HCT116 (cell line): ENCODE measurements at regions not wholly inside any gene's neighbourhood (a gene's known extent, or its start where the extent isn't known, plus 50 kb on each side); places are given as distances from the start of the nearest gene placed in this dataset.

Experiments used
- ATAC-seq: fragments of 200-7000 bp; cut with Tn5 transposase; 2 replicates; pipeline ENCODE4 v1.9.1; 2020; ENCODE audit warnings: mild to moderate bottlenecking, moderate library complexity
- BruUV-seq: library from RNA; stranded (reverse); fragments of 400-500 nt; replicated peaks from 2 replicates; lab custom pipeline; 2021; lab: Mats Ljungman, UMichigan
- CTCF ChIA-PET: fragments of 300-600 bp; sonication (Branson Sonifier 250); formaldehyde crosslinking; loops from one replicate; lab custom pipeline; 2021; ENCODE audit warnings: antibody characterized with exemption; lab: Charles Lee
- POLR2A ChIA-PET: fragments of 300-600, 350-600 bp; sonication (Branson Sonifier 250); formaldehyde crosslinking; loops from one replicate; lab custom pipeline; 2021; ENCODE audit warnings: antibody characterized with exemption; lab: Charles Lee
- RAD21 ChIA-PET, 2 experiments: fragments of 300-600 bp; sonication (Branson Sonifier 250); formaldehyde crosslinking; loops; one replicate each; lab custom pipeline; 2023; ENCODE audit warnings: low total read pairs in 2 of 2; ENCODE audit not compliant: uncharacterized antibody in 2 of 2, unreplicated experiment in 2 of 2, low non-redundant PET in 1 of 2; lab: Charles Lee
- DNase-seq: peaks from one replicate; pipeline ENCODE4 v3.0.0-alpha.2; 2010; ENCODE audit warnings: low read depth, low spot score
- H2AFZ ChIP-seq: fragments of 200-600 bp; shearing (Covaris generic), sonication (generic); 2 replicates; pipeline ENCODE4 v1.6.1; 2017; ENCODE audit warnings: low read depth, mixed run types, mixed read lengths, antibody characterized with exemption, low read length; ENCODE audit not compliant: poor library complexity, severe bottlenecking
- H3K27ac ChIP-seq: 2 replicates; pipeline ENCODE4 v1.5.1; 2012; ENCODE audit warnings: low read depth, low read length
- H3K27me3 ChIP-seq: fragments of 200-600 bp; sonication (generic); 2 replicates; pipeline ENCODE4 v1.6.1; 2016; ENCODE audit warnings: mixed run types, low read length, mixed read lengths; ENCODE audit not compliant: insufficient read depth
- H3K36me3 ChIP-seq, 2 experiments: fragments of 200-500 bp in 1 of 2; fragments of 200-600 bp in 1 of 2; sonication (Bioruptor generic) in 1 of 2; sonication (generic) in 1 of 2; 2 replicates each; pipeline versions ENCODE4 v1.5.1 to v1.6.1; 2014 to 2016; ENCODE audit warnings: low read length in 2 of 2, inconsistent platforms in 1 of 2, mixed read lengths in 1 of 2, mixed run types in 1 of 2; ENCODE audit not compliant: insufficient read depth in 2 of 2, control insufficient read depth in 1 of 2
- H3K4me1 ChIP-seq, 2 experiments: fragments of 200-600 bp in 1 of 2; sonication (generic) in 1 of 2; 2 replicates each; pipeline versions ENCODE4 v1.5.1 to v1.6.1; 2012 to 2017; ENCODE audit warnings: low read length in 2 of 2, inconsistent platforms in 1 of 2, mild to moderate bottlenecking in 1 of 2, mixed read lengths in 1 of 2, mixed run types in 1 of 2, moderate library complexity in 1 of 2; ENCODE audit not compliant: insufficient read depth in 2 of 2, control insufficient read depth in 1 of 2
- H3K4me2 ChIP-seq: fragments of 200-600 bp; sonication (generic); 2 replicates; pipeline ENCODE4 v1.6.1; 2017; ENCODE audit warnings: mixed run types, low read length, mixed read lengths
- H3K4me3 ChIP-seq, 2 experiments: fragments of 200-600 bp in 1 of 2; sonication (generic) in 1 of 2; replicated peaks in 1 of 2; 2 replicates each; pipeline ENCODE4 v1.5.1; 2011 to 2016; ENCODE audit warnings: low read length in 2 of 2, control low read depth in 1 of 2, low read depth in 1 of 2, mild to moderate bottlenecking in 1 of 2, mixed read lengths in 1 of 2, mixed run types in 1 of 2
- H3K79me2 ChIP-seq: fragments of 200-600 bp; sonication (generic); 2 replicates; pipeline ENCODE4 v1.6.1; 2017; ENCODE audit warnings: mild to moderate bottlenecking, mixed run types, low read length, moderate library complexity, mixed read lengths; ENCODE audit not compliant: insufficient read depth
- H3K9ac ChIP-seq: fragments of 200-600 bp; sonication (generic); 2 replicates; pipeline ENCODE4 v1.6.1; 2016; ENCODE audit warnings: low read length, mixed read lengths
- H3K9me2 ChIP-seq: fragments of 200-600 bp; sonication (generic), shearing (Covaris generic); 2 replicates; pipeline ENCODE4 v1.6.1; 2017; ENCODE audit warnings: mixed run types, mild to moderate bottlenecking, moderate library complexity; ENCODE audit not compliant: insufficient read depth
- H3K9me3 ChIP-seq, 2 experiments: fragments of 200-500 bp in 1 of 2; fragments of 200-600 bp in 1 of 2; sonication (Bioruptor generic) in 1 of 2; sonication (generic) in 1 of 2; 2 replicates each; pipeline ENCODE4 v1.6.1; 2014 to 2017; ENCODE audit warnings: low read length in 2 of 2, mixed read lengths in 2 of 2, inconsistent platforms in 1 of 2, low read depth in 1 of 2, mild to moderate bottlenecking in 1 of 2, mixed run types in 1 of 2, moderate library complexity in 1 of 2; ENCODE audit not compliant: control insufficient read depth in 1 of 2, insufficient read depth in 1 of 2
- H4K20me1 ChIP-seq: fragments of 200-600 bp; sonication (generic), shearing (Covaris generic); 2 replicates; pipeline ENCODE4 v1.6.1; 2017; ENCODE audit warnings: mixed run types, mild to moderate bottlenecking, moderate library complexity; ENCODE audit not compliant: insufficient read depth
- CBX3 ChIP-seq: IDR thresholded peaks from 2 replicates; pipeline ENCODE4 v1.6.1; 2012; ENCODE audit warnings: low read depth
- CEBPB ChIP-seq: IDR thresholded peaks from 2 replicates; pipeline ENCODE4 v1.6.1; 2012; ENCODE audit warnings: low read depth
- ELF1 ChIP-seq: IDR thresholded peaks from 2 replicates; pipeline ENCODE4 v1.6.1; 2012; ENCODE audit warnings: low read depth, borderline replicate concordance
- EZH2phosphoT487 ChIP-seq: fragments of 200-600 bp; IDR thresholded peaks from 2 replicates; pipeline ENCODE4 v1.6.1; 2018; ENCODE audit warnings: antibody characterized with exemption, borderline replicate concordance
- JUND ChIP-seq: IDR thresholded peaks from 2 replicates; pipeline ENCODE4 v1.6.1; 2012
- MAX ChIP-seq: IDR thresholded peaks from 2 replicates; pipeline ENCODE4 v1.6.1; 2012
- POLR2A ChIP-seq: IDR thresholded peaks from 2 replicates; pipeline ENCODE4 v1.7.0; 2011; ENCODE audit warnings: borderline replicate concordance; ENCODE audit not compliant: insufficient read depth, insufficient read length; ENCODE audit errors: extremely low read depth
- RAD21 ChIP-seq: IDR thresholded peaks from 2 replicates; pipeline ENCODE4 v1.6.1; 2012; ENCODE audit warnings: low read depth, mild to moderate bottlenecking
- SIN3A ChIP-seq: IDR thresholded peaks from 2 replicates; pipeline ENCODE4 v1.6.1; 2012; ENCODE audit warnings: low read depth
- SP1 ChIP-seq: IDR thresholded peaks from 2 replicates; pipeline ENCODE4 v1.6.1; 2012; ENCODE audit warnings: low read depth
- SRF ChIP-seq: IDR thresholded peaks from 2 replicates; pipeline ENCODE4 v1.6.1; 2012; ENCODE audit warnings: low read depth
- TCF7L2 ChIP-seq: IDR thresholded peaks from 2 replicates; pipeline ENCODE4 v1.7.0; 2011; ENCODE audit warnings: borderline replicate concordance, inconsistent platforms; ENCODE audit not compliant: insufficient read depth, insufficient read length; ENCODE audit errors: extremely low read depth
- YY1 ChIP-seq: IDR thresholded peaks from 2 replicates; pipeline ENCODE4 v1.6.1; 2011; ENCODE audit warnings: low read length, low read depth, moderate library complexity, mild to moderate bottlenecking; ENCODE audit not compliant: insufficient replicate concordance; ENCODE audit errors: extremely low read depth
- ZFX ChIP-seq: fragments of 450-650 bp; IDR thresholded peaks from 2 replicates; pipeline ENCODE4 v1.6.1; 2017
- ZNF274 ChIP-seq: fragments of 200-500 bp; sonication (Bioruptor generic); IDR thresholded peaks from 2 replicates; pipeline ENCODE4 v1.6.1; 2014; ENCODE audit warnings: mild to moderate bottlenecking, low read depth, low read length, inconsistent platforms
- intact Hi-C: fragments of 100-400 bp; cut with micrococcal nuclease; formaldehyde crosslinking; loops from 2 replicates; pipeline ENCODE4 v1.10.0; 2022
- TF ChIP-seq, protein P1 (sequence below): IDR thresholded peaks from 2 replicates; pipeline ENCODE4 v1.6.1; 2011; ENCODE audit warnings: mild to moderate bottlenecking, low read length, moderate library complexity; ENCODE audit not compliant: insufficient replicate concordance; ENCODE audit errors: extremely low read depth

DNA sequence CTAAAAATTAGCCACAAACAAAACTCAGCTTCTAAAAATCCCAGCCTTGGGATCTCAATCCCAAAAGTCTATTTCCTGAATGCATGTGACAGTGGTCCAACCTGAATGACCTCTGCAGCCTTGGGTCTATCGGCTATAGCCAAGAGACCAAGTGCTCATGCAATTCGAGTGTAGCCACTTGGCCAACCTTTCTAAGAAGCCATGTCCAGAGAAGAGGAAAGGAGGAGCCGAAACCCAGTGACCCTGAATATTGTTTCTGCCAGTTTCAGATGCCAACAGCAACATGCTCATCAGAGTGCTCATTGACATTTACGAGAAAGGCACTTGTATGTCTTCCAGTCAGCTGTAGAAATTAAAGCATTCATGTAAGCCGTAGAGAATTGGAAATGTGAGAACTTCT is 1231.9 kb downstream of the NLGN4Y start:
- ChIA-PET RAD21 (no interaction called here), POLR2A (no interaction called here), CTCF (no interaction called here)
- ATAC-seq (no peak), DNase-seq (no peak)
- intact Hi-C loops, result no loop called here
- Histone ChIP-seq H3K27me3 (no peaks in the 10 kb centered on the region), H3K4me1 (no peaks in the 10 kb centered on the region), H3K4me2 (no peak overlapping the region), H4K20me1 (no peaks in the 10 kb centered on the region), H2AFZ (no peak overlapping the region), H3K9me3 (no peaks in the 10 kb centered on the region), H3K36me3 (no peaks in the 10 kb centered on the region), H3K9ac (no peak overlapping the region), H3K9me2 (no peaks in the 10 kb centered on the region), H3K79me2 (no peaks in the 10 kb centered on the region), H3K4me3 (no peak overlapping the region), H3K27ac (no peak overlapping the region)
- BruUV-seq, result no TSS peak
- TF ChIP-seq YY1 (no peak), SP1 (no peak), JUND (no peak), SRF (no peak), ELF1 (no peak), RAD21 (no peak), CEBPB (no peak), POLR2A (no peak), TCF7L2 (no peak), ZFX (no peak), EZH2phosphoT487 (no peak), SIN3A (no peak), ZNF274 (no peak), MAX (no peak), CBX3 (no peak)
- TF ChIP-seq, protein P1, sequence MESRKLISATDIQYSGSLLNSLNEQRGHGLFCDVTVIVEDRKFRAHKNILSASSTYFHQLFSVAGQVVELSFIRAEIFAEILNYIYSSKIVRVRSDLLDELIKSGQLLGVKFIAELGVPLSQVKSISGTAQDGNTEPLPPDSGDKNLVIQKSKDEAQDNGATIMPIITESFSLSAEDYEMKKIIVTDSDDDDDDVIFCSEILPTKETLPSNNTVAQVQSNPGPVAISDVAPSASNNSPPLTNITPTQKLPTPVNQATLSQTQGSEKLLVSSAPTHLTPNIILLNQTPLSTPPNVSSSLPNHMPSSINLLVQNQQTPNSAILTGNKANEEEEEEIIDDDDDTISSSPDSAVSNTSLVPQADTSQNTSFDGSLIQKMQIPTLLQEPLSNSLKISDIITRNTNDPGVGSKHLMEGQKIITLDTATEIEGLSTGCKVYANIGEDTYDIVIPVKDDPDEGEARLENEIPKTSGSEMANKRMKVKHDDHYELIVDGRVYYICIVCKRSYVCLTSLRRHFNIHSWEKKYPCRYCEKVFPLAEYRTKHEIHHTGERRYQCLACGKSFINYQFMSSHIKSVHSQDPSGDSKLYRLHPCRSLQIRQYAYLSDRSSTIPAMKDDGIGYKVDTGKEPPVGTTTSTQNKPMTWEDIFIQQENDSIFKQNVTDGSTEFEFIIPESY, result no peak
